ENCODE measurements at regions not wholly inside any gene's neighbourhood (a gene's known extent, or its start where the extent isn't known, plus 50 kb on each side); places are given as distances from the start of the nearest gene placed in this dataset.

DNA sequence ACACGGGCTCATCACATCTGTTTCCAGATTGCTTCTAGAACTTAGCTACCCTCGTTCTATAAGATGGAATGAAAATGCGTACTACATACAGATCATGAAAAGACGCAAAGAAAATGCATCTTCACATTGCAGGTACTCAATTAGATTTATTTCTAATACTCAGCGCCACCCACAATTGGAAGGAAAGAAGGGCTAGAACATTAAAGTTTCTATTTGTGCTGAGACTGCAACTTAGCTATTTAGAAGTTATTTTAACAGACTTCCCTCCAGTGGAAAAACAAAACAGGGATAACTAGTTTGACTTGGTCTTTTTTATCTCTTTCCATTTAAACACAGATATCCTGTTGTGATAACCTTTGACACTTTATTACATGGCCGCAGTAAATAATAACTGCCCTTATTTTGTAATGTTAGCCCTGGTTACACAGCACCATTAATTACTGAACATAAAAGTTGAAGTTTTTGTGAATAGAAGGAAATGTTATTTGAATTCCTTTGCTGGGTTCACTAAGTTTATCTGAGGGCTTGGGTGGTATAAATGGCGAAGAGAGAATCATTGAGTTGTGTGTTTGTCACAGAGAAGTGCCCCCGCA lies 86.9 kb upstream of the SLC25A26 start:
- in situ Hi-C loops (cut with HindIII; ENCODE audit: low sequenced_read_pairs) = no loop called here
- no peak for DNase-seq (ENCODE audit: low spot score)

DNA sequence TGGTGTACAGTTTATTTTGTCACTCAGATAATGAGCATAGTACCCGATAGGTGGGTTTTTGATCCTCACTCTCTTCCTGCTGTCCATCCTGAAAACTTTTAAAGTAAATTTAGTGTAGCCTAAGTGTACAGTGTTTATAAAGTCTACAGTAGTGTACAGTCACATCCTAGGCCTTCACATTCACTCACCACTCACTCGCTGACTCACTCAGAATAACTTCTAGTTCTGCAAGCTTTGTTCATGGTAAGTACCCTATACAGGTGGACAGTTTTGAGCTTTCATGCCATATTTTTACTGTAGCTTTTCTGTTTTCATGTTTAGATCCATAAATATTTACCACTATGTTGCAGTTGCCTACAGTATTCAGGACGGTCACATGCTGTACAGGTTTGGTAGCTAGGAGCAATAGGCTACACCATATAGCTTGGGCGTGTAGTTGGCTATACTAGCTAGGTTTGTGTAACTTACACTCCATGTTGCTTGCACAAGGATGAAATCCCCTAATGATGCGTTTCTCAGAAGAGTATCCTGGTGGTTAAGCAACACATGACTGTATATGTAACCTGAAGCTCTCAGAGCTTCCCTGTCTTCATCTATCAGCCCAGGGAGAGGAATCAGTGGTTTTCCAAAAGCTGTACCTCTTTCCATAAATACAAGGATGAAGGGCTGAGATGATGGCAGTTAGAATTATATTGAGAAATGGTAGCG lies 87.6 kb upstream of the SLC25A26 start:
- in situ Hi-C loops (cut with HindIII; ENCODE audit: low sequenced_read_pairs) = no loop called here
- no peak for DNase-seq (ENCODE audit: low spot score)

DNA sequence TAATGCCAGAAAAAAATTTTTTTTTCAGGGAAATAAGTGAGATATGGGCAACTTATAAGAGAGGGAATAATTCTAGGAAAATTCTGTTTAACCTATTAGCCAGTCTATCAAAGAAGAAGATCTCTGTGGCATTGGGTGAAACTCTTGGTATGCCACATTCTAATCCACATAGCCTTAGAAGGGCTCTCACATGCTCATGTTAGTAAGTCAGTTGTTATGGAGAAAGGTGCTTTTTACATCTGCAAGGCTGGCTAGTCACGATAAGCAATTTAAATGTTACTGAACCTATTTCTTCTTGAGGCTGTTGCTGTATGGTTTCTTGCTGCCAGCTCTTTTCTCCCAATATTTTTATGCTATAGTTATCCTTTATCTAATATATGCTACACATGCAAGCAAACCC lies 89.9 kb upstream of the MAGI1 start:
- in situ Hi-C loops (cut with HindIII; ENCODE audit: low sequenced_read_pairs) = no loop called here
- no peak for DNase-seq (ENCODE audit: low spot score)

DNA sequence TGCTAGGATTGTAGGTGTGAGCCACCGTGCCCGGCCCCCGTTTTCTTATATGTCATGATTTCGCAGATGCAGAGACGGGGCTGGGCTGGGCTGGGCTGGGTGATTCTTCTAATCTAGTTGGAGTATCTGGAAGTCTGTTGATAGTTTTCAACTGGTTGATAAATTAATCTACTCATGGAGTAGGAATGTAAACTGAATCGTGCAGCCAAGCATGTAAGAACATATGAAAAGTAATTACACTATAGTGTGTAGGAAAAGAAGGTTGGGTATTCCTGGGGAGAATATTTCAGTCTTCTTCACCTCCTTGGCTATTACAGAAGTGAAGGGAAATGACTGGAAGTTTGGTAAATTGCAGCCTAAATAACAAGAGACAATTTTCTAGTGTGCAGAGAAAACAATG lies 82.6 kb upstream of the MAGI1 start:
- in situ Hi-C loops (cut with HindIII; ENCODE audit: low sequenced_read_pairs) = no loop called here
- DNase-seq (ENCODE audit: low spot score) = no peak

DNA sequence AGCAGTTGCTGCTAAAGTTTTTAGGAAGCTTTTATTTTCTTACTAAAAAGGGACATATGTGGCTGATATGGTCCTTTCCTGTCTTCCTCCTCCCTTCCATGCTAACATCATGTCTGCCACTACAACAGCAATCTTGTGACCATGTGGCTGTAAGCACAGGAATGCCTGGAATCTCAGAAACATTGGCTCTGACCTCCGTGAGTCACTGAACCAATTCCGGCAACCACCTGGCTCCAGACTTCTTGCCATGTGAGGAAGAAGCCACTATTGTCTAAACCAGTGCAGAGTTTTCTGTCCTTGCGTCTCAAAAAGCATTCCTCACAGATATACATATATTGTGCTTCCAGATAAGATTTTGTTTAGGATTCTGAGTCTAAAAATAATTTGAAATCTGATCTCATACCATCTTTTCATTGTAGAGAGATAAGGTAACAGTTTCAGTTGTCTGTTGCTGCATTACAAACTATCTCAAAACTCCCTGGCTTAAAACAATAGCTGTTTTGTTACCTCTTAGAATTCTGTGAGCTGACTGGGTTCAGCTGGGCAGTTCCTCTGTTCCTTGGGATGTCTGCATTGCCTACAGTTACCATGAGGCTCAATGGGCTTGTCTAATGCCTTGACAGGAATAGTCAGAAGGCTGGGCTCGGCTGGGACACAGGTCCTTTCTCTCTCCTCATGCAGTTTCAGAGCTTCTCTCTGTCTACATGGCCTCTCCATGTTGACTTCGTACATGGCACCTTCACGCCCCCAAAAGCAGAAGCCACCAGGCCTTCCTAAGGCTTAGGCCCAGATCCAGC lies 77.3 kb upstream of the MAGI1 start:
- in situ Hi-C loops (cut with HindIII; ENCODE audit: low sequenced_read_pairs) = no loop called here

DNA sequence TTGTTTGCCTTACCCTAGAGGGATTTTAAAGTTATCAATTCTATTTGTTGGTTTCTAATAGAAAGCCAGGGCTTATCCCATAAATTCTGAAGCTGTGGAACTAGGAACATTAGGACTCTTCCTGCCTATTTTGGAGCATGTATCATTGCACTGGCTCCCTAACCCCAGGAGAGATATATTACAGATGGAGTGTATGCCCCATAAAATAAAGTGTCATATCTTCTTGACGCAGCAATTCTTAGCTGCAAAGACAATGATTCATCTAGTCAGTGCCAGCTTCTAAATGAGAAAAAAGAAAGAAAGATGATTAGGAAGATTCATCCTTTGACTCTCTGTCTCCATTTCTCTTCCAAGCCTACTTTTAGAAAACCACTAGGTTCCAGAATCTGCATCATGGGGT lies 74.8 kb upstream of the MAGI1 start:
- no peak for DNase-seq (ENCODE audit: low spot score)
- in situ Hi-C loops (cut with HindIII; ENCODE audit: low sequenced_read_pairs) = no loop called here

More for the DNA sequence above, 77.3 kb upstream of the MAGI1 start:
- DNase-seq (ENCODE audit: low spot score) = peak; percentile 94

DNA sequence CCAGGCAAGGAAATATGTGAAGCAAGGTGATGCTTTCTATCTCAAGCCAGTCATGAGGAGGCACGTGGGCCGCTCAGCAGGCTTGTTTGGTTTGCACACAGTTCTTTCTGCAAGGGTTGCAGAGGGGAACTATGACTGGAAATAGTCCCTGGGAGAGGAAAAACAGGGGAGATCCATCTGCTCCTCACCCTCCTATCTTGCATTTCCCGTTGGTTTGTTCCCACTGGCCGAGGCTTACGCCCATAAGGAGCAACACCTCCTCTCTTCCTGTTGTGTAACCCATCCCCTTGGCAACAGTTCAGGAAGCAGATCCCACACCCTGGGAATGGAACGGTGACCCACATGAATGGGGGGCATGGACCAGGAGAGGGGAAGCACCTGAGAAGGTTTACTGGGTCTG lies 72.1 kb upstream of the MAGI1 start:
- in situ Hi-C loops (cut with HindIII; ENCODE audit: low sequenced_read_pairs) = no loop called here
- DNase-seq (ENCODE audit: low spot score) = peak; percentile 44

DNA sequence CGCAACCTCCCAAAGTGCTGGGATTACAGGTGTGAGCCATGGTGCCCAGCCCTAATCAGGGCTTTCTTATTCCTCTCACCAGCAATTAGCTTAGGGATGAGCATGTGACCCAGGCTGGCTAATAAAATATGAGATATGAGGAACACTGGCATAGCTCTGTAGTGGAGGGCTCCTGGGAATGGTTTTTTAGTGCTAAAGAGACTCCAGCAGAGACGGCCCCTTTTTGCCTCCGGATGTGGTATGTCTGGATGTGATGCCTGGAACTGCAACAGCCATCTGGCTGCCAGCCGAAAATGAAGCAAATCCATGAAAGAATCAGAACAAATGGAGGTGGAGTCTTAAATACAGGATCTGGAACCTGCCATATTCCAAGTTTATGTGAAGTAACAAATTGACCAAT lies 69.1 kb upstream of the MAGI1 start:
- DNase-seq (ENCODE audit: low spot score) = no peak

DNA sequence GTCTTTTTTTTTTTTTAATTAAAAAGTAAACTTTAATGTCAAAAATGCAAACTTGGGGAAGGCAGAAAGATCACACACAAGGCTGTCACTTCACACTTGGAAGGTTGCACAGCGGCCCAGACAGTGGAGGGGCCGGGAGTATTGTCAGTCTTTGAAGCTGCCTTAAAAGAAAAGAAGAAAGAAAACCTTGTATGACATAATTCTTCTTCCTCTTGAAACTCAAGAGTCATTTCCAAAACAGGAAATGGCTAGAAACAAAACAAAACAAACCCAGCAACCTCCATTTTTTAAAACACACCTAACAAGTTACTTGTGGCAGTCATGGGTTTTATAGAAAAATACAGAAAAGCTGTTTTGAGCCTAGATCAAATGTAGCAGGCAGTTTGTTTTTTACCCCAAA lies 68.1 kb upstream of the MAGI1 start:
- in situ Hi-C loops (cut with HindIII; ENCODE audit: low sequenced_read_pairs) = no loop called here
- no peak for DNase-seq (ENCODE audit: low spot score)

More for the DNA sequence above, 69.1 kb upstream of the MAGI1 start:
- in situ Hi-C loops (cut with HindIII; ENCODE audit: low sequenced_read_pairs) = no loop called here

DNA sequence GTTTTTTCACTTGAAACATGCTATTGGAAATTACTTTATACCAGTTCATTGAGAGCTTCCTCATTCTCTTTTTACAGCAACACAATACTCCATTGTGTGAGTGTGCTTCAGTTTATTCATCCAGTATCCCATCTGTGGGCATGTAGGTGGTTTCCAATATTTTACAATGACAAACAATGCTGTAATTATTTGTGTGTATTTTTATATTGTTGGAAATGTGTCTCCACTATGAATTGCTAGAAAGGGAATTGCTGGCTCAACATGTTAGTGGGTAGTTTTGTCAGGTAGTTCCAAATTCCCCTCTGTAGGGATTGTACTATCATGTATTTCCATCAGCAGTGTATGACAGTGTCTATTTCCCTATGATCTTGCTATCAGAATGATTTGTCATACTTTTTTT lies 65.8 kb upstream of the MAGI1 start:
- DNase-seq (ENCODE audit: low spot score) = no peak
- in situ Hi-C loops (cut with HindIII; ENCODE audit: low sequenced_read_pairs) = no loop called here

DNA sequence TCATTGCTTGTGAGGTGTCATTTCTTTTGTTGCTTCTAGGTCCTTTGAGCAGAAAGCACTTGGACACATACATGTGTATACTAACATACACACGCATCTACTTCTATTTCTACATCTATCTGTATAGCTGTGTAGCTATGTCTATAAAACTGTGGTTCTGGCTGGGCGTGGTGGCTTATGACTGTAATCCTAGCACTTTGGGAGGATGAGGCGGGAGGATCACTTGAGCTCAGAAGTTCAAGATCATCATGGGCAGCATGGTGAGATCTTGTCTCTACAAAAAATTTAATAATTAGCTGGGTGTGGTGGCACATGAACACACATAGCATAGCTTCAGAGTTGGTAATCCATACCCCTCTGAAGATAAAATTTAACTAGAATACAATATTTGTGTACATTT lies 65.0 kb upstream of the MAGI1 start:
- in situ Hi-C loops (cut with HindIII; ENCODE audit: low sequenced_read_pairs) = no loop called here

DNA sequence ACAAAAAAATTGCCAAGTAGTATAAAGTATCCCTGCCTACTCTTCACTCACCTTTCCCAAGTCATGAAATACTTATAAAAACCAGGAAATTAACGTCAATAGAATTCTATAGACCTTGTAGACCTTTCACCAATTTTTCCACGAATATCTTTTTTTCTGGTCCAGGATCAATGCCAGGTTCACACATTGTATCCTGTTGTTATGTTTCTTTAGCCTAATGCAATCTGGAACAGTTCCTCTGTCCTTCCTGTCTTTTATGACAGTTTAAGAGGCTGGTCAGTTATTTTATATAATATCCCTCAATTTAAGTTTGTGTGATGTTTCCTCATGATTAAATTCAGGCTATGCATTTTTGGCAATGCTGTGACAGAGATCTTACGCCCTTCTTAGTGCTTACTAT lies 63.2 kb upstream of the MAGI1 start:
- no peak for DNase-seq (ENCODE audit: low spot score)
- in situ Hi-C loops (cut with HindIII; ENCODE audit: low sequenced_read_pairs) = no loop called here

More for the DNA sequence above, 65.0 kb upstream of the MAGI1 start:
- no peak for DNase-seq (ENCODE audit: low spot score)

DNA sequence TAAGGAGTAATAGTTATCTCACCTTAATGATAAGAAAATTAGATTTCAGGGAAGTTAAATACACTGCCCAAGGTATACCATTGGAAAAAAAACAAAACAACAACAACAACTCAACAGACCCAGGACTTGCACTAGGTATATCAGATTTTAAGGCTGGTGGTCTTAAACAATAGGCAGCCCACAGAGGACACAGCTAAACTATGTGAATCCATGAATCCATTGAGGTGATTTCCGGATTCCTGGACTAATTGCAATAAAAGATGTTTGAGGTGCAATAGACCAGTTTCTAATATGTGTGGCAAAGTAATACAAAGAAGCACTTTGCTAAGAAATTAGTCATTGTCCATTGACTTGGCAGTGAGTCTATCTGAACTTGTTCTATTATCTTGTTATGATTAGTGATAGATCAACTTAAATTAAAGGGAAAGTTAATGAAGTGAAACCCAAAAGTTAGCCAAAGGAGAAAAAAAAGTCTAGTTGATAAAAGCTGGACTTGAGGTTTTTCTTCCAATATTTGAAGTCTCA lies 60.9 kb upstream of the MAGI1 start:
- in situ Hi-C loops (cut with HindIII; ENCODE audit: low sequenced_read_pairs) = no loop called here
- no peak for DNase-seq (ENCODE audit: low spot score)

DNA sequence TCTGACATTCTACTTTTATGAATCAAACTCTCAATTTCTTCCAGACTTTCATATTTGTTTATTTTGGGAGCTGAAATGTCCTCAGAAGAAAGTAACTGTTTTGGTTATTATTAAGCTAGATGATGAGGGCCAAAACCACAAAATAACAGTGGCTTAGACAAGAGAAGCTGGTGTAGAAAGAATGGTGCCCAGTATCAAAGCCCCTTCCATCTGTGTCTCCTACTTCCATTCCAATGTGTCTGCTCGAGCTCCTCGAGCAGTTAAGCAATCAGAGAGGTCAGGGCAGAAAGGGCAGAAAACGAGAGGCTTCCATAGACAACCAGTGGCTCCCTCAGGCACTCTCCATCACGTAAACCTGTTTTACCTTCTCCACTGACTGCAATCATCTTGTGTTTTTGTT lies 59.7 kb upstream of the MAGI1 start:
- no peak for DNase-seq (ENCODE audit: low spot score)
- in situ Hi-C loops (cut with HindIII; ENCODE audit: low sequenced_read_pairs) = no loop called here

DNA sequence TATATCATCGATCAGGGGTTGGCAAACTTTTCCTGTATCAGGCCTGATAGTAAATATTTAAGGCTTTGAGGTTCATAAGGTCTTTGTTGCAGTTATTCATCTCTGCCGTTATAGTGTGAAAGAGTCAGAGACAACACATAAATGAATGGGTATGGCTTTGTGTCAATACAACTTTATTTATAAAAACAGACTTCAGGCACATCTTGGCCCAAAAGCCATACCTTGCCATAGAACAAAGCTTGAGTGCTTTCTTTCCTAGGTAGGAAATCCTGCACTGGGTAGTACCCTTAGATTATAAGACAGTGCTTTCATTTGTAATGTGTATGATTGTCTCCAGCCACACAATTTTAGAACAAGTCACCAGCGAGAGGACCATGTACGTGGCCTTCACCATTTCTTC lies 58.9 kb upstream of the MAGI1 start:
- in situ Hi-C loops (cut with HindIII; ENCODE audit: low sequenced_read_pairs) = no loop called here
- DNase-seq (ENCODE audit: low spot score) = no peak

DNA sequence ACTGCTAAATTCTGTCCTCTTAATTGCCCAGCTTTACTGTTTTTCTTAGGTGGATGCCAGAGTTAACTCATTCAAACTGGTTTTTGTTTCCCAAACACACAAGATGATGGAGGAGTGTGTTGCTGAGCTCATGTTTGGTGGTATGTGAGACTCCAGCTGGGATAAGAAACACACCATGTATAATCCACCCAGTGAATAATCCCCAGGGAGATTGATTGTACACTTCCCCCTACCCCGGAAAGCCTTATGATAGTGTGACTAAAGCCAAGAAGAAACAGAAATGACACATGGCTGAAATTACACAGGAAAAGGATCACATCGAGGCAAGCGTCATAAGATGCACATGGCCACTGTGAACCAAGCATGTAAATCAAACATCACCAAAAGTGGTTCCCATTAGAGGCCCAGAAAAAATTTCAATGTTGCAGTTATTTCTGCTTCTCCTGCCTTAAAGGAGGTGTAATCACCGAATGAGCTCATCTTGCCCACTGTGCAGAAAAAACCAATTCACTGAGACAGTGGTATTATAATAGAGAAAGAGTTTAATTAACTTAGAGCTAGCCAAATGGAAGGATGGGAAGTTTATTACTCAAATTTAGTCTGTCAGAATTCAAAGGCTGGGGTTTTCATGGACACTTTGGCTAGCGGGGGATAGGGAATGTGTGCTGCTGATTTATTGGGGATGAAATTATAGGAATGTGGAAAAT lies 56.7 kb upstream of the MAGI1 start:
- in situ Hi-C loops (cut with HindIII; ENCODE audit: low sequenced_read_pairs) = no loop called here
- DNase-seq (ENCODE audit: low spot score) = no peak

DNA sequence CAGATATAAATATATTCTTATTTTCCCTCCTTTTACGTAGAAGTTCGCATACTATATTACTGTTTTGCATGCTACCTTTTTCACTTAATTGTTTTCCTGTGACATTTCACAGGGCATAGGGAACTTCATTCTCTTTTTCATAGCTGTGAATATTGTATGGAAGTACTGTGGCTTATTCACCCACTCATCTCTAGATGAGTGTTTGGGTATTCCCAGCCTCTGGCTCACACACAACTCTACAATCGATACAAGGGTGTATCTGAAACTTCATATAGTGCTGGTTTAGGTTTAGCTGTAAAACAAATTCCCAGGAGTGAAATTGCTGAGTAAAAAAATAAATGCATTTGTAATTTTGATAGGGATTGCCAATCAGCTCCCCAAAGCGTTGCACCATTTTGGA lies 55.3 kb upstream of the MAGI1 start:
- in situ Hi-C loops (cut with HindIII; ENCODE audit: low sequenced_read_pairs) = no loop called here

DNA sequence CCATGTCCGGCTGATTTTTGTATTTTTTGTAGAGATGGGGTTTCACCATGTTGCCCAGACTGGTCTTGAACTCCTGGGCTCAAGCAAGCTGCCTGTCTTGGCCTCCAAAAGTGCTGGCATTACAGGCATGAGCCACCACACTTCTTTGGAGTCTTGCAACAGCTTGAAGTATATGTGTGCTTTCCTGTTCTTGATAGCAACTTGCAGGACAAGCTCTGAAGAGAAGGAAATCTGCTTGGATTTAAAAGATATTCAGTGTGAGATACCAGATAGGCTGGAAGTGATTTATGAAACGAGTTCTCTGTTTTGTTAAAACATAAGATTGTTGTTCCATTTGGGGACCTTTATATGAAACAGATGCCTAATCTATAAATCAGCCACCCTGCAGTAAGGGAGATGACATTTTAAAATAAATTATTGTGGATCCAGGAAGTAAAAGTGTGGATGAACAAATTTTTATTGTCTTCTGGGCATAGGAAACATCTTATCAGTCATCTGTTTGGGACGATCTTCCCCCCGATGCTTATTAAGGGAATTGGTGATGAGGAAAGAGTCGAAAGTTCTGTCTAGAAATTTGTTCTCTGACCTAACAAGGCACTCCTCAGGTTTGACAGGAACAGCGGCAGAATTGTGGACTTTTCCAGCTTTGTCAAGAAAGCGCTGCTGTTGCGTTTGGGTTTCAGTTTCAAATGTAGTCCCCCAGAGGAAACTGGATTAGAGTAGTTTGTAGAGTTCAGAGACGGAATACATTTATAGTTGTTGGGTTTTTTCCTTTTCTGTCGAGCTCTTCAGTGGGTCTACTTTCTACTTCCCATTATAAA lies 53.7 kb upstream of the MAGI1 start:
- in situ Hi-C loops (cut with HindIII; ENCODE audit: low sequenced_read_pairs) = no loop called here
- no peak for DNase-seq (ENCODE audit: low spot score)

More for the DNA sequence above, 55.3 kb upstream of the MAGI1 start:
- DNase-seq (ENCODE audit: low spot score) = no peak

Data from G401 (cell line).